ENCODE measurements at regions not wholly inside any gene's neighbourhood (a gene's known extent, or its start where the extent isn't known, plus 50 kb on each side); places are given as distances from the start of the nearest gene placed in this dataset.

DNA sequence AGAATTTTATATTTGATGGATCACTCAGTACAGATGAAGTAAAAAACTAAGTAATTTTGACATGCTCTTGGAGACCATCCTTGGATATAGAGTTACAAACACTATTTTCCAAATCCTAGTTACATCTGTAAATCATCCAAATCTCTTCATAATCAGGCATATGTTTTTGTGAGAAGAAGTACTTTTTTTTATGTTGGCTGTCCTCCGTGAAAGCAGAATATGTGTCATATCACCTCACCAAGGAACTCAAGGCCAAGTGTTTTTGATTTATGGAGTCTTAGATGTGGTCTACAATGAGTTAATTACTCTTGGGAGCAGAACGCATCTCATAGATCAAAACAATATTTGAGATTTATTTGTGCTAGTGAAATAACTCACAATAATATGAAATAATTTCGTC, 416.5 kb upstream of the TGFBR2 start:
- Histone ChIP-seq H2AK5ac (ENCODE audit: low read depth, low read length) (no peak overlapping the region), H3K4me3 (ENCODE audit: extremely low read depth in 1 of 4, insufficient read depth in 2 of 4, low read depth in 3 of 4, low read length in 4 of 4) (no peak overlapping the region), H3K9me3 (ENCODE audit: insufficient read depth in 2 of 2, low read depth in 1 of 2, low read length in 1 of 2) (no peaks in the 10 kb centered on the region)

More for the DNA sequence above, 416.5 kb upstream of the TGFBR2 start:
- H3K9ac ChIP-seq (replicated peaks in 1 of 4; ENCODE audit: extremely low read depth in 1 of 4, low read depth in 3 of 4, low read length in 3 of 4), result no peak overlapping the region
- no peak overlapping the region for H2BK15ac ChIP-seq (ENCODE audit: low read length)
- H3K79me2 ChIP-seq (ENCODE audit: control insufficient read depth in 1 of 2, insufficient read depth in 2 of 2, low read length in 2 of 2), result no peaks in the 10 kb centered on the region
- H4K20me1 ChIP-seq (replicated peaks in 1 of 2; ENCODE audit: control insufficient read depth in 1 of 2, insufficient read depth in 2 of 2, low read length in 2 of 2), result no peaks in the 10 kb centered on the region
- H2BK120ac ChIP-seq (replicated peaks; ENCODE audit: low read depth, low read length), result no peak overlapping the region
- no peak overlapping the region for H4K5ac ChIP-seq (ENCODE audit: insufficient read length, low read depth, low read length)
- no peak for DNase-seq (ENCODE audit: low read depth in 1 of 2, low spot score in 2 of 2)
- no peak overlapping the region for H3K18ac ChIP-seq (ENCODE audit: extremely low read depth, low read length)
- no peak overlapping the region for H2AFZ ChIP-seq (ENCODE audit: low read length)
- H2BK5ac ChIP-seq (ENCODE audit: low read depth, low read length), result no peak overlapping the region
- H2BK20ac ChIP-seq (ENCODE audit: low read length), result no peak overlapping the region
- H3K27ac ChIP-seq (ENCODE audit: low read depth, low read length), result no peak overlapping the region
- H3K23ac ChIP-seq (ENCODE audit: insufficient read length), result no peak overlapping the region
- no peak overlapping the region for H3K4me2 ChIP-seq (ENCODE audit: insufficient read depth in 1 of 2, low read depth in 2 of 2, low read length in 2 of 2)
- CTCF ChIA-PET (ENCODE audit: partially characterized antibody), result interaction anchor here (1.4 kb wide), 1 partner anchor 9 kb away, joined by 4 read pairs; no protein-coding TSS in a partner anchor
- H3K27me3 ChIP-seq (replicated peaks in 1 of 4; ENCODE audit: control insufficient read depth in 3 of 4, extremely low read depth in 1 of 4, insufficient read depth in 3 of 4, low read length in 3 of 4), result no peaks in the 10 kb centered on the region
- H3K79me1 ChIP-seq (ENCODE audit: low read depth, low read length), result no peaks in the 10 kb centered on the region
- no peak overlapping the region for H4K8ac ChIP-seq (ENCODE audit: extremely low read depth, insufficient read depth, low read length)
- H2BK12ac ChIP-seq (ENCODE audit: low read depth, low read length), result no peak overlapping the region
- TF ChIP-seq CHD2 (IDR thresholded peaks at IDR 0.05; ENCODE audit: low read length) (no peak), MAFK (IDR thresholded peaks at IDR 0.05; ENCODE audit: low read depth, low read length) (no peak), PHF8 (conservative IDR thresholded peaks at IDR 0.05; ENCODE audit: low read depth, low read length) (no peak), BRCA1 (IDR thresholded peaks at IDR 0.05; ENCODE audit: low read depth, low read length) (no peak), EZH2 (IDR thresholded peaks at IDR 0.05; ENCODE audit: low read depth, low read length, severe bottlenecking) (no peak), RNF2 (IDR thresholded peaks at IDR 0.05; ENCODE audit: borderline replicate concordance, low read depth, low read length, missing control alignments, poor library complexity, severe bottlenecking) (no peak)
- H3K36me3 ChIP-seq (ENCODE audit: control insufficient read depth in 2 of 4, insufficient read depth in 4 of 4, low read length in 3 of 4), result no peaks in the 10 kb centered on the region
- H3K23me2 ChIP-seq (ENCODE audit: low read depth, low read length), result no peaks in the 10 kb centered on the region
- no peak overlapping the region for H4K91ac ChIP-seq (replicated peaks; ENCODE audit: insufficient read length, low read length)
- no peak for FAIRE-seq
- H3K14ac ChIP-seq (ENCODE audit: insufficient read length), result no peak overlapping the region
- WGBS, 2 experiments (ENCODE audit: extremely low coverage in 1 of 2, insufficient coverage in 1 of 2, insufficient read length in 1 of 2, insufficient replicate concordance in 2 of 2, low coverage in 1 of 2, low lambda C conversion rate in 2 of 2, missing lambda C conversion rate in 1 of 2), result 85% methylated on average over 3 of the region's 3 CpGs; no CpG with 5 or more reads in 1 of the 2 experiments
- H3K4me1 ChIP-seq (replicated peaks in 1 of 4; ENCODE audit: control insufficient read depth in 3 of 4, insufficient read depth in 4 of 4, low read length in 3 of 4), result no peaks in the 10 kb centered on the region
- POLR2A ChIA-PET (ENCODE audit: partially characterized antibody), result no interaction called here
- H3K56ac ChIP-seq (replicated peaks; ENCODE audit: insufficient read length, low read depth, low read length), result no peak overlapping the region
- no peak overlapping the region for H3K4ac ChIP-seq (replicated peaks; ENCODE audit: insufficient read length, low read depth, low read length)
